ENCODE measurements at regions not wholly inside any gene's neighbourhood (a gene's known extent, or its start where the extent isn't known, plus 50 kb on each side); places are given as distances from the start of the nearest gene placed in this dataset.

GRCh38 chr4:17414392-17414791, 97.5 kb downstream of the QDPR start:
- TF ChIP-seq POLR2A (IDR thresholded peaks at IDR 0.05) (no peak), CTCF (IDR thresholded peaks at IDR 0.05) (no peak)
